Urothelium cell line (cell line): ENCODE measurements at regions not wholly inside any gene's neighbourhood (a gene's known extent, or its start where the extent isn't known, plus 50 kb on each side); places are given as distances from the start of the nearest gene placed in this dataset.
A peak's percentile ranks its signal among the peaks of the same experiment; 100 is the strongest.
"Not testable (repeated sequence)": the region's sequence is repeated elsewhere in the genome, so short reads cannot be mapped to it uniquely, and the experiment has no call there.

Experiments
- DNase-seq: peaks from one replicate; pipeline ENCODE4 v3.0.0; 2011; ENCODE audit warnings: low spot score, mixed read lengths
- FAIRE-seq: peaks from 2 replicates; lab custom pipeline; 2011; peaks lifted over from hg19 to GRCh38; lab: Jason Lieb, UNC

DNA sequence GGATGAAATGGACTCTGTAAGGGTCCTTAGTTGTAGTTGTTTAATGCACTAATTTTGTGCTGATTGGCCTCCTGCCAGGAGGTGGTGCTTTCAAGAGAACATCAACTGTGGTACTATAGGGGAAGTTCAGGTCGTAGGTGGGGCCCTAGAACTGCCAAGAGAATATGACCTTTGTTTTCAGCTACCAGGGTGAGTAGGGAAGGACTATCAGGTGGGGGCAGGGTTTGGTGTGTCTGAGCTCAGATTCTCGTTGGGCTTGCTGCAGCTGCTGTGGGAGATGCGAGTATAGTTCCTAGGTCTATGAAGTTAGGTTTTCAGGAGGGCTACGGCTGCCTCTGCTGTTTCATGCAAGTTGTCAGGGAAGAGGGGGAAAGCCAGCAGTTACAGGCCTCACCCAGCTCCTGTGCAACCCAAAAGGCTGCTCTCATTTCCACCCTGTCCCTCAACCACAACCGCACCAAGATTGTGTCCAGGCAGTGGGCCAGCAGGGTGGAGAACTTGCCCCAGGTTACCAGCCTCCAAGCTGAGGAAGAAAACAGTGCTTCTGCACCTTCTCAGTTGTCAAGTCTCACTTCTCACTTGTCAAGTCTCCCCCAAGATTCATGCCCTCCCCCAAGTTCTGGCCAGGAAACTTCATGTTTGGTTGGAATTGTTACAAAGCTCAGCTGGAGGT, 626.5 kb upstream of the MAP3K7 start:
- no peak for FAIRE-seq

DNA sequence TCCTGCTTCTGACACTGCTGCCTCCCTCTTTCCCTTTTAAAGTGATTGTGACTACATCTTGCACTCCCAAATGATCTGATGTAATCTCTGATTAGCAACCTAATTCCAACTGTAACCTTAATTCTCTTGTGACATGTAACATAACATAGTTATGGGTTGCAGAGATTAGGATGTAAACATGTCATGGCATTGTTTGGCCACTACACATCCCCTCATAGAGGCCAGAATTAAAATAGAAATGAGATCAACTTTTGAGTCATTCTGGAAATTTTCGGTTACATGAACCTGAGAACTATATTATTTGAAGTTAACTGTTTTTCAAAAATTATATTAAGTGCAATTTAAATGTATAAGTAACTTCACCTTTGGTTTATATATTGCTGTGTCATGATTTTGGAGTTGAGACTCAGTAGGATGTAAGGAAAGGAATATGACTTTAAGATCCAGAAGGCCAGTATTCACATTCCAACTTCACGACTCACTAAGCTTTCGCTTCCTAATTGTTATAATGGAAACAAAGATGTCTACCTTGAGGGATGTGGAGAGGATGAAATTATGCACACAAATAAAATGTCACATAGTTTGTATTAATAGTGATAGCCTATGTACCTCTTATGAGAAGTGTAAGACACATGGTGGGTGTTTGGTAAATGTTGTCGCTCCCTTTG, 611.9 kb upstream of the MAP3K7 start:
- no peak for DNase-seq
- FAIRE-seq: no peak

More for the DNA sequence above, 626.5 kb upstream of the MAP3K7 start:
- no peak for DNase-seq

DNA sequence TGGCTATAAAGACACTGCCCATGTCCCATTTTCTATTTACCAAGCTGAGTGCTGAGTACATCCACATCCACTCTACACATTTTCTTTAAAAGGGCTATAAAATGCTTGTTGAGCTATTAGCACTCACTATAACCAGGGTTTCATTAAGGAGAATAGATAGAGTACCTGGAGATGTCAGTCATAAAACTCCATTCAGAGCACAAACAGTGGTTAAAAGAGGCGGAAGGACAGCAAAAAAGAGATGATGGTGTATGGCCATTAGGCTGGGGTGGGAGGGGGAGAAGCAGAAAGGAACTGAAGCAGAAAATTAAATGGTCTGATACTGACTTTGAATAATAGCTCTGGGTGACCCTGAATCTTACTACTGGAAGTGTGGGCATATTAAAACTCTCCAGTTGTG, 609.9 kb upstream of the MAP3K7 start:
- no peak for DNase-seq
- no peak for FAIRE-seq

DNA sequence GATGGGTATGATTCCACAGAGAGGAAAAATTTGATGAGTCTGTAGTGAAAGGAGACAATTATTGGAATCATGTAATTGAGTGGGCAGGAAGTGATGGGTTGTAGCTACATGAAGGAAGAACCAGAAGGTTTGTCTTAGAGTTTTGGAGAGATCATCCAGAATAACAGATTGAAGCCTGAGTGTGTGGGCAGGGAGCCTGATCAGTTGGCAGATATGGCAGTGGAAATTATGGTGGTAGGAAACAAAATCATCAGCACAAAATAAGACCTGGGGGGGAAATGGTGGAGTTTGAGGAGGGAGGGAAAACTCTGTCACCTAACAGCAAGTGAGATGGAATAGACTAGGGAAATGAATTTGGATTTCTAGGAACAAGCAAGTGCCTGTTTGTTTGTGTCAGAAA, 606.6 kb upstream of the MAP3K7 start:
- DNase-seq (no peak), FAIRE-seq (no peak)

DNA sequence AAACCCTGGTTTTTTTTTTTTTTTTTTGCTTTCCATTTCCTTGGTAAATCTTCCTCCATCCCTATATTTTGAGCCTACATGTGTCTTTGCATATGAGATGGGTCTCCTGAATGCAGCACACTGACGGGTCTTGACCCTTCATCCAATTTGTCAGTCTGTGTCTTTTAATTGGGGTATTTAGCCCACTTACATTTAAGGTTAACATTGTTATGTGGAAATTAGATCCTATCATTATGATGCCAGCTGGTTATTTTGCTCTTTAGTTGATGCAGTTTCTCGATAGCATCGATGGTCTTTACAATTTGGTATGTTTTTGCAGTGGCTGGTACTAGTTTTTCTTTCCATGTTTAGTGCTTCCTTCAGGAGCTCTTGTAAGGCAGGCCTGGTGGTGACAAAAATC, 603.2 kb upstream of the MAP3K7 start:
- FAIRE-seq, DNase-seq: not testable (repeated sequence)

DNA sequence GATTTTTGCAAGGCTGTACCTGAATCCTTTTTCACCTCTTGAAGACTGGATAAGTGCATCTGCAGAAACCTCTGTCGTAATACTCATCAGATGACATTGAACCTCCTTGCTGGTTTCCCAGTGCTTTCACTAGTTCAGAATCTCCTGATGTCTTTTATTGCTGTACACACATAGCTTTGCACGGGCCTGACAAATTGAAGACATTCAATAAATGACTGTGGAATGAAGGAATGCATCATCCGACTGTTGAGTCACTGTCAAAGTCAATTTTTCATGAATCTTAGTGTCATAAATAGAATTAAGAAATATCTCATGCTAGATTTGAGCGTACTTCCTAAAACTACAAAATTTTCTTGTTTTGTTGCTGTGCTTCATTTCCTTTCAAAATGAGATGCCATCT, 598.2 kb upstream of the MAP3K7 start:
- no peak for FAIRE-seq
- DNase-seq: no peak

DNA sequence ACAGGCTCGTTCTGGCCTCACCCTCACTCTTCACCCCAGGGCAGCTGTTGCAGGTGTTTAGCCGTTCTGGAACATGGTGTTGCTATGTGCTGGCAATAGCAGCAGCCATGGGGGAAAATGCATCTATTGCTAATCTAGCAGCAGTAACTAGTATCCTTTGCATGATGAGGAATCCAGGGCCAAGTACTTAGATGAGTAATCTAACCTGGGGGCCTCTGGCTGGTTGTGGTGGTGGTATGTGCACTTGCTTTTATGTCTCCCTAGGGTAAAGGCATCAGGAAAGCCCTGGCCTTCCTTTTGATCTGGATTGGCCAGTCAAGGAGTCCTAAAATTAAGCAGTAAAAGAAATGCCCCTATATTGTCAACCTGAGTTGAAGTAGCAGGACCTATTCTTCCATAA, 594.5 kb upstream of the MAP3K7 start:
- FAIRE-seq (no peak), DNase-seq (no peak)

DNA sequence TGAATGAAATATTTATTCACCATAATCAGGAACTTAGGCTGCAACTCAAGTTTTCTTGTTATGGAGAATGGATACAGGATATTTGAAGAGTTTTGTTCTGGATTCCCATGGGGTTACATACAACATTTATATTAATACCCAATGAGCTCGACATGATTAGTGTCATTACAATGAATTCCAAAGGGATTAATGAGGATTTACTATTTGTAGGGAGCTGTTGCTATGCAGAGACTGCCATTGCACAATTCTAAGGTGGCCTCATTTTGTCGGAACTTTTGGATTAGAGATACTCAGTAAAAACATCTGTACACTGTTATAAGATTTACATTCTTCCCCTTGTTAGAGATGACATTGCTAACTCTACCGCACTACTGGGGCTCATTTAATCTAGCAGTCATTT, 586.8 kb upstream of the MAP3K7 start:
- FAIRE-seq: no peak
- no peak for DNase-seq

DNA sequence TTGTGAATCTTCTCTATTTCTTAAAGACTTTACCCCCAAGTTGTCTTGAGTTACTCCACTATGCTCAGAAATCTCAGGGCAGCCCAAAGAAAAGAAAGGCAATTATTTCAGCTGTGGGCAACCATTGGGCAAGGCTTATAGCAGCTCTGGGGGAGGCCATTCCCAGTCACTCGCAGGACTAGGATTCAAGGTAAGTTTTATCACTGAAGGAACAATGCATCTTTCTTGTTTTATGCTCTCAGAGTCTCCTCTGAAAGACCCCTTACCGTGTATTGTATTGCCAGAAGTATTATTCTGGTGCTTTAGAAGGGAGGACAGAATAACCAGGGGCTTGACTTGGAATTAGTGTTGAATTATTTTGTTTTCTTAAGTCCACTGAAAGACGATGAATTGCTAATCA, 586.3 kb upstream of the MAP3K7 start:
- no peak for DNase-seq
- FAIRE-seq: no peak

DNA sequence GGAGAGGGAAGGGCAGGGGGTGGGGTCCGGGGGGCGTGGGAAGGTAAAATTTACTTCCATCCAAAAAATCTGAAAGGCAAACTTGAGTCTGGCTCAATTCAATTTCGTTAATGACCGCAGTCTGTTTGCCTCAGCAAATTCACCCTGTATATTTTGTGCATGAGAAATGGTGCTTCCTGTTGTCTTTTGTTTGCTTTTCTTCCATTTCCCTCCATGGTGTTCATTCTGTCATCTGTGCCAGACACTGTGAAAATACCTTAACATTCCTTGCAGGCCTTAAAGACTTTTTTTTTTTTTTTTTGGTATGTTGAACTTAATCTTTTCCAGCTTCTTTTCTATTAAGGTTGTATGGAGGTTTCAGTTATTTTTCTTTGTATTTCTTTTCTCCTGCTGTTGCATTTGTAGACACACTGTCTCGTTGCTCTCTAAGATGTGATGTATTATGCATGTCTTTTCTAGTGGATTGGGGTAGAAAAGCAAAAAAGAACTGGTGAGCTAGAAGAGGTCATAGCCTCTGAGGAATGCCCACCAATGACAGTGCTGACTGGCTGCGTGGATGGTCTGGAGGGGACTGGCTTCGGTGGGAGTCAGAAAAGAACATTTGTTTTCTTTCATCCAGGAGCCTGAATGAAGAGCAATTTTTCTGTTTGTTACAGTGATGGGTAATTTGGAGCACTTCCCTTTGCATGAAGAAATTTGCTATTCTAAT, 585.0 kb upstream of the MAP3K7 start:
- DNase-seq (no peak), FAIRE-seq (no peak)

DNA sequence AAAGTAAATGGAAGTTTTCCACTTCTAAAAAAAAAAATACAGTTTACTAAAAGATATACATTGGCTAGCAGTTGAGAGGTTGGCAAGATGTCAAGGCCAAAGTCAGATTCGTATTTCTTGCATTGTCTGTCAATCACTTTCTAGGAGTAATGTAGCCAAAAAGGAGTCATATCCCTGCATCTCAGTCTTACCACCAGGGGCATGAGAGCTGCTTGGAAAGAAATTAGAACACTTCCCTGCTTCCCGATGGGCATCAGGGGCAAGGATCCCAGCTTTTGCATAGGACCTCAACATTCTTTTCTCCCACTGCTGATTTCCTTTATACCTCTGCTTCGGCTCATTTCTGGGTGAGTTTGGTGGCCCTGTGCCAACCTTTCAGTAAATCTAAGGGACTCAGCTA, 581.0 kb upstream of the MAP3K7 start:
- DNase-seq: peak; percentile 9
- FAIRE-seq: no peak

DNA sequence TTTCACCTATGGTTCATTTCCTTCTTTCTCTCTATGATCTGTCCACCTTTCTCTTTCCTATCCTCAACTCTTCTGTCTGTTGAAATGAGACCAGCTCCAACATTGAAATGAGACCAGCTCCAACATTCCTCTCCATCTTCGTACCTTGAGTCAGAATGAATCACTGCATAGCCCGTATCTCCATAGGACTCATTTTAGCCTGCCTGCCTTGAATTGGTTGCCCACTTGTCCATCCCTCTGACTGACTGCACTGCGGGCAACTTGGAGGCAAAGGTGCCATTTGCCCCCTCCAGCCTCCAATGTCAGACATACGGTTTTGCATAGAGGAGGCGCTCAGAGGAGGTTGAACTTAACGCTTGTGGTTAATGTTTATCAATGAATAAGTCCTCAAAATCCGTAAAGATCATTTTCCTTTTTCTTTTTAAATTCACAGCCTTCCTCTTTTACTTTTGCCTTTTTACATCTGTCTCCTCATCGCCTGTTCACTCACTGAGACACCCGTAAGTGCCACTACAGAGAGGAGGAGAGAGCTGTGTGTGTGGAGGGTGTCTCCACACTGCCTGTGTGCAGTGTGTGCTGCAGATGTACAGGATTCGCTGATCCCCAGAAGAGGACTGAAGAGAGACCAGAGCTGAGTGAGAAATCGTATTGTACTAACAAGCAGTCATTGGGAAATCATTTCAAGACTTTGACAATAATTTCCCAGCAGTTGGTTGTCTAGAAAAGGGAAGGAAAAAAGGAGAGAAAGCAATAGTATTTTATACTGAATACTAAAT, 579.6 kb upstream of the MAP3K7 start:
- no peak for FAIRE-seq

DNA sequence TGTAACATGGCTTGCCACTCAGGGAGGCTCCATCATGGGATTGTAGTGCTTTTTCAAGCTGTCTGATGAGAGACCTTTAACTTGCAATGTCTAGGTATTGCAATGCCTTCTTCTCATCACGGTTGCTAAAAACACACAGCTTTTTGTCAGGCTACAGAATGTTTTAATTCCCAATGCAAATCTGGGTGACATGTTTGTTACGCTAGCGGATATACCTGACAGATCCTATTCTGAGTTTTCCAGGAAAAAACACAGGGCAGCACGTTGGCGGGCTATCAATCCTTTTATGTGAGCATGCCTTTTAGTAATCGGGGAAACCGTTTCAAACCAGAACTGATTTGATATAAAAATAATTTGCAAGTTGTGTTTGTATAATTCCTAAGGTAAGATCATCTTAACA, 577.2 kb upstream of the MAP3K7 start:
- no peak for FAIRE-seq
- DNase-seq: no peak

More for the DNA sequence above, 579.6 kb upstream of the MAP3K7 start:
- DNase-seq: peak; percentile 5

DNA sequence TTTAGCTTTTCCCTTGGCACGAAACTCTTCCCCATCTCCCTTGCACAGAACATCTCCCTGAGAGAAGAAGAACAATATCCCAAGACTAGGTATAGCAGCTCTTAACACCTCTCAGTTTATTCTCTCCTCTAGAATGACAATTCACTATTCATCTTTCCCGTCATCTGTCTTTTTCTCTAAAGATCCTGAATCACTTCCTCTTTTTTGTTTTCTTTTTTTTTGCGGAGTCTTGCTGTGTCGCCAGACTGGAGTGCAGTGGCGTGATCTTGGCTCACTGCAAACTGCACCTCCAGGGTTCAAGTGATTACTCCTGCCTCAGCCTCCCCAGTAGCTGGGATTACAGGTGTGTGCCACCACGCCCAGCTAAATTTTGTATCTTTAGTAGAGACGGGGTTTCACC, 574.4 kb upstream of the MAP3K7 start:
- no peak for DNase-seq
- no peak for FAIRE-seq

DNA sequence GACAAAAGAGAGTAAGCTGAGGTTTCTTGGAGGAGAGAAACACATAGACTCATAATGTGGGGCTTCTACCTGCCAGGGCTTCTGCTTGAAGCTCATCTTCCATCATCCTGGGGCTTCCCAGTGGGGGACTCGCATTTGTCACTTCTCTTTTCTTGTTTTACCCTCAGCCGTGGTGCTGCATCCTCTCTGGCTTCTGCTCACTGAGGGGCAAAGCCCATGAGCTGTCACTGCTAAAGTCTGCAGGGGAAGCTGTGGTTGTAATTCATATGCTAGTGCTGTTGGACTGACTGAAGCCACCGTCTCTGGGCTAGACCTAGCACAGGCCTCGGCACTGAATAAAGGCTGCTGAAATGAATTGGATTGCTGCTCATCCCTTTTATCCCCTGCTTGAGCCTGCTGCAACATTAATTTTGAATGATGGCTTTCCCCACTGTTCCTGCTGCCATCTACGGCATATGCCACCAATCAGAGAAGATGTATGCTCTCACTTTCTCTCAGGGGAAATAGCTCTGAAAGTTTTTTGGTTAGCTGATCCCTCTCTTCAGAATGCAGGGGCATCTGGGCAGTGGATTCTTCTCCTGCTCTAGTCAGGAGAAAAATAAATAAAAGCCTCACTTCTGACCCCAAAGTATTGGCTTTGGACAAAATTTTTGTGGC, 568.4 kb upstream of the MAP3K7 start:
- FAIRE-seq (no peak), DNase-seq (no peak)

DNA sequence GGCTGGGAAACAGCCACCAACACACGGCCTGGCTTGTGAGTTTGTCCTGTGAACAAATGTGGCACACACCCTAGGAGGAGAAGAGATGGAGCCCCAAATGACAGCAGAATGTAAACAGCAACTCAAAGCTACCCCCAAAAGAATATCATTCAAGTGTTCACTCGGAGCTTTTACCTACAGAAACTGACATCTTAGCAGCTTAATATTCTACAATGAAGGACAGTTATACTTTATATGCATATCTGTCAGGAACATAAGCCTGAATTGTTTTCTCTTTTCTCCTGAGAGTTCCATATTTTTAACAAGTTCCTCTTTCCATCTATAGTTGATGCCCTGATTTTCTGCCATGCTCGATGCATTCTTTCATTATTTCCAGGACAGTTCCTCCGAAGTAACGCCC, 566.0 kb upstream of the MAP3K7 start:
- FAIRE-seq (no peak), DNase-seq (no peak)

DNA sequence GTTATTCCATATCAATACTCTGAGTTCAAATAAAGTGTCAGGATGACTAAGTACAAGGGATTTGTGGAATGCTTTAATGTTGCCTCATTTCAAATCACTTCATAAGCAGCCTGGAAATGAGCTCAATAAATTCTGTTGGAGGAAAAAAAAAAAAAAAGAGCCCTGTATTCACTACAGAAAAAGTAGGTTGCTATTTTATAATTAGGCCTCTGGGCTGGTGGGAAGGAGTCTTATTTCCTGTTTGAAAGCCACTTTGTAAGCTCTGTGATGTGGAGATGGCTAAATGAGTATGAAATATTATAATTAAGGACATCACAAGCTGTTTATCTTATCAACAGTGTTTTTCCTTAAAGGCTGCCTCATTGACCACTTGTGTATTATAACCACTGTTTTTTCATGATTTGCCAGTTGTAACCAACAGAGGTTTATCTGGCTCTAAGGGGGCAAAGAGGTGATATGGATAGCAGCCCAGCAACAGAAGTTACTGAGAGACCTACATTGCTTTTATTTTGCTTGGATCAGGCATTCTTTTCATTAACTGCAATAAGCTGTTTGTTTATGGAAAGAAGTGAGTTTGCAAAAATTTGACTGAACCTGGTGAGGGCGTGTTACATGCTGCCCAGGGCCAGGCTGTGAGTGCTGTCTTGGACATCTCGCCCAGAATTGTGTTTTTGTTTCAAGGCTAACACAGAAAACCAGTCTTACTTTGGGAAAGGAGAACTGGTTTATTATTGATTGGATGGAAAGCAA, 563.3 kb upstream of the MAP3K7 start:
- no peak for FAIRE-seq
- DNase-seq: no peak

DNA sequence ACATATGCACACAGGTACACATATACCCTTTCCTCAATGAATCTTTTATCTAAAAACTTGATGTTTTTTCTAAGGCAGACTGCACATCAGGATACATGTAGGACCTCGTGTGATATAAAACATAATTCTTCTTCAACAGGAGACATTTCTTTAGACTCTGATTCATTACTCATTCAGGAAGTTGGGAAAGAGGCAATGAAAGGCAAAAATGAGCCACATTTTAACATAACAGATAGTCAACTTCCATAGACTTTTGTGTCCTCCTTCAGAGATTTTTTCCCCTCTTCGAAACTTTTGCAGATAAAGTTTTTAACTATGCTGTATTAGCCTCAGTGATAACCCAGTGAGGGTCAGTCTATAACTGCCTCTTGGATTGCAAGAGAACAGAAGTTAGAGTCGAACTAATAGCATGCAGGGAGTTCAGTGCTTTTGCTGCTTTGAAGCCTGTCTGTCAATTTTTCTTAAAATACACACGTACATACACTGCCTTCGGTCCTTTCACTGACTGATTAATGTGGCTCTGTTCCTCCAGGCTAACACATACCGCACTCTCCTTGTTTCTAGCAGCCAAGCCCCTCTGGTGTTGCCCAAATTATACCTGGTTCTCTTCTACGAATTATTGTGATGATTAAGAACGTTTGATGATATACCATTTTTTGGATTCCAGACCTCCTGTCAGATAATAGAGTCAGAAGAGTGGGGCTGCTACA, 562.5 kb upstream of the MAP3K7 start:
- no peak for FAIRE-seq

DNA sequence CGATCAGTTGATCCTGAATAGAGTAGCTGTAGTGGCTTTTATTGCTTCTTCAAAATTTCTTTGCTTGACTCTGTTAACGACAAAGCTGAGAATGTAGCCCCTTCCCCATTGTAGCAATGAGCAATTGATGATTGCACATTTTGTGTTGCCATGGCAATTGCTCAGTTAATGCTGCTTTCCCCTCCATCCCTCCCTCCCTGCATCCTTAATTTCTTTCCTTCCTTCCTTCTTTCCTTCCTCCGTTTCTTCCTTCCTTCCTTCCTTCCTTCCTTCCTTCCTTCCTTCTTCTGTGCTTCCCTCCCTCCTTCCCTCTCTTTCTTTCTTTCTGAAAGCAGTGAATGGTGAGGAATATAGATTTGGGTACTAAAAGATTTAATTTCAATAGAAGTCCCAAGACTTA, 557.3 kb upstream of the MAP3K7 start:
- DNase-seq: no peak
- no peak for FAIRE-seq

More for the DNA sequence above, 562.5 kb upstream of the MAP3K7 start:
- no peak for DNase-seq

DNA sequence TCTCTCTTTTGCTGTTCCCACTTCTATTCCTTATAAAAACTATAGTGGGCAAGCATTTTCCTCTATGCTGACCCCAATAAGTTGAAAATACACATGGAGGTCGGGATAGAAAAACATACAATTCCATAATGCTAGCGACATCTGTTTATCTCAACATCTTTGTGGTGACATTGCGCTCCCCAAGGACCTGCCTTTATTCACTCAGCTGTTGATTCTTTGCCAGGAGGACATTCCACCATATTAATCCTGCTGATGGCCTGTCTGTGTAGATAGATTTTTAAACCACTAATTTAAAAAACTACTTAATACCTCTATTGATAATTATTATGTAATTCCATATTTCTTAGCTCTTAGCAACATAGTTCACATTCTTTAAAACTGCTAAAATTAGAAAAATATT, 555.3 kb upstream of the MAP3K7 start:
- FAIRE-seq (no peak), DNase-seq (no peak)
